NCI-H2171 treated with DMSO at 0.1 percent for 48 hours (cell line): ENCODE measurements at regions not wholly inside any gene's neighbourhood (a gene's known extent, or its start where the extent isn't known, plus 50 kb on each side); places are given as distances from the start of the nearest gene placed in this dataset.

Source experiments
- DNase-seq: peaks from one replicate; lab custom pipeline; 2025; lab: John Stamatoyannopoulos, UW

DNA sequence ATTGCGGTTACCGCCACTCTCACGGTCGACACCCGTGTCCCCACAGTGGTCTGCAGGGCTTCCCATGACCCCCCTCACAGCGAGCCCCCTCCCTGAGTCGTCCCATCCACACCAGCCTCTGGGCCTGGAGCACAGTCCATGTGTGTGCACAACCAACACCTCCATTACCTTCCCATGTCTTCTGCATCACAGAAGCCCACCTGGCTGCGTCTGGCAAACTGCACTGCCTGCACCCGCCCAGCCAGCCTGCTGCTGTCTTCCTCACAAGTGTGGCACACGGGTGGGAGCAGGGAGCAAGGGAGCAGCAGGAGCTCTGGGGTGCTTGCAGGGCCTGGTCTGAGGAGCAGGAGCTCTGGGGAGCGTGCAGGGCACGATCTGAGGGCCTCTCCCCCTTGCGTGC lies 415.3 kb upstream of the IRX4 start:
- DNase-seq: no peak

- DNase-seq: no peak
These were observed 412.8 kb upstream of the IRX4 start for GRCh38 chr5:2295476-2295875.

- no peak for DNase-seq
These were observed 411.2 kb upstream of the IRX4 start for GRCh38 chr5:2293906-2294305.

GRCh38 chr5:2291146-2291840 lies 408.6 kb upstream of the IRX4 start:
- DNase-seq: no peak

DNA sequence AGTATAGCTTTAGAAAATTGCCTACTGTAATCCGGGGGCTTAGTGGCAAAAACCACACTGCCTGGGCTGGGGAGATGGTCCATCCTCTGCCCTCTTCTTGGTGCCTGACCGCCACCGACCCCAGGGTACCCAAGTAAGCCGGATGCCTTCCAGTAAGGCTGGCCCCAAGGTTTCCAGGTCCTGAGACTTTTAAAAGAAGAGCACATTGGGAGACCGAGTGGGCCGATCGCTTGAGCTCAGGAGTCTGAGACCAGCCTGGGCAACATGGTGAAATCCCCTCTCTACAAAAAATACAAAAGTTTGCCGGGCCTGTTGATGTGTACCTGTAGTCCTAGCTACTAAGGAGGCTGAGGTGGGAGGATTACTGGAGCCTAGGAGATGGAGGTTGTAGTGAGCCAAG lies 406.7 kb upstream of the IRX4 start:
- DNase-seq: no peak

GRCh38 chr5:2288968-2289367 lies 406.2 kb upstream of the IRX4 start:
- no peak for DNase-seq

GRCh38 chr5:2288466-2288865 lies 405.7 kb upstream of the IRX4 start:
- DNase-seq: no peak

DNA sequence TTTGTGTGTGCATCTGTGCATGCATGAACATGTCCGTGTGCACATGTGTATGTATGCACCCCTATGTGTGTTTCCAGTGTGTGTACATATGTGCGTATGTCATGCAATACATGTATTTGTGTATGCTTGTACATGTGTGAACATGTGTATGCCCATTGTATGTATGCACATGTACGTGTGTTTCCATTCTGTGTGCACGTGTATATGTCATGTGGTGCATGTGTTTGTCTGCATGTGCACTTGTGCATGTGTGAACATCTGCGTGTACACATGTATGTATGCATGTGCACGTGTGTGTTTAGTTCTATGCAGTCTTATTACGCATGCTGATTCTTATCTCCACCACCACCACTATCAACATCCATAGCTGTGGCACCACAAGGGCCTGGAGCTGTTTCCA lies 403.5 kb upstream of the IRX4 start:
- DNase-seq: no peak

GRCh38 chr5:2284678-2285077 lies 402.0 kb upstream of the IRX4 start:
- DNase-seq: no peak

DNA sequence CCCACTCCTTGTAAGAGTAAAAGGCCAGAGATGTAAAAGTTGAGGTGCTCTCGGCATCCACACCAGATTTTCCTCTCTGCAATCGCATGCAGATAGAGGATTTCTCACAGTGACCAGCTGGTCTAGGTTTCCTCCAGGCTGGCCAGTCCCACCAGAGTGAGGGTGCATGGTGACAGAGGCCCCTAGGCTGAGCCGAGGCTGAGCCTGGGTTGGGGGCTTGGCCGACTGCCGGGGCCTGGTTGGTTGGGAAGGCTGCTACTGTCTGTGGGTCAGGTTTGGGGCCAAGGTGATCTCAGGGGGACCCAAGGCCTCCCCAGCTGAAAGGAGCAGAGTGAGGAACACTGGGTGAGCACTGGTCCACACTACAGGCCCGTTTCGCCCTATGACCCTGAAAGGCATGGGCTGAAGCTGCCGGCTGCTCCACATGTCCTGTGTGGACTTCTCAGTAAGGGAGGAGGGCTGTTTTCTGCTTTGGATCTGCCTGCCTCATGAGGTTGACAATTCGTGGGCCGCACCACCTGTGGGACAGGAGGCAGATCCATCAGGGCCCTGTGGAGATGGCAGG lies 400.8 kb upstream of the IRX4 start:
- DNase-seq: no peak

DNA sequence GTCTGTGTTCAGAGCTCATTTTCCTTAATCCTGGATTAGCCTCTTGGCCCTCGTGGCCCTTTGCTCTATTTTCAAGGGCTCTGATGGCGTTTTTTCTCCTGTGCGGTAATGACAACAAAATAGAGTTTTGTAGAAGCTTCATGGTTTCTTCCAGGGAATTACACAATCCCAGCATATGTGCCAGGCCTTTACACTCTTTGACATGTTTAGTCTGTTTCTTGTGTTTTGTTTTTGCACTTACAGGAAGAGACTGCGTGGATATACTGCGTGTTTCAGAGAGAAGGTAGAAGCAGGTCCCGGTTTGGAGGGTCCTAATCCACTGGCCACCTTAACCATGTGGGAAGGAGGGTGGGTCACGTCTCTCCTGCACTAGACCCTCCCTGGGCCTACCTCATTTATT lies 400.2 kb upstream of the IRX4 start:
- DNase-seq: no peak

DNA sequence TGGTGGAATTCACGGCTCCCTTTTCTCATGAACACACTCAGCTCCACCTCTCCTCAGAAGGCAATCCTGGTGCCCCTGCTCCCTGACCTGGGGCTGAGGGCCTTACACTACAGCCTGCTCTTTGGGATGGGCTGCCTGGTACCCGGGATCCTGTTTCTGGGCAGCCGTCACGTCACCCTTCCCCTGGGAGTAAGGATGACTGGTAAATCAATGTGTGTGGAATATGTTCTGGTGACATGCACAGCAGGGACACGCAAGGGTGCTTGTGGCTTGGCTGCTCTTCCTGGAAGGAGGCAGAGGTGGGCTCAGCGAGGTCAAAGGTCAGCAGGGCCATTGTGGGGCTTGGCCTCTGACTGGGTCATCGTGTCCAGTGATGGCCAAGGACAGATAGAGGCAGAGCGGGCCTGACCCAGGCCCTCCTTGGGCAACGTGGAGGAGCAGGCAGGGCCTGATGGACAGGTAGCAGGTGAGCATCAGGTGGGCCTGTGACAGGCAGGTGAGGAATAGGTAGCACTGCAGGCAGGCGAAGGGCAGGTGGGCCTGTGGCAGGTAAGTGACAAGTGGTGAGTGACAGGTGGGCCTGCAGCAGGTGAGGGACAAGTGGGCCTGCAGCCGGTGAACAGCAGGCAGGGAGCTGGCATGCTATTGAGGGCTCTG lies 399.4 kb upstream of the IRX4 start:
- peak; percentile 16 for DNase-seq

- no peak for DNase-seq
These were observed 398.7 kb upstream of the IRX4 start for GRCh38 chr5:2281446-2281845.

- no peak for DNase-seq
These were observed 397.6 kb upstream of the IRX4 start for GRCh38 chr5:2280318-2280717.

- DNase-seq: no peak
These were observed 396.2 kb upstream of the IRX4 start for GRCh38 chr5:2278825-2279456.

DNA sequence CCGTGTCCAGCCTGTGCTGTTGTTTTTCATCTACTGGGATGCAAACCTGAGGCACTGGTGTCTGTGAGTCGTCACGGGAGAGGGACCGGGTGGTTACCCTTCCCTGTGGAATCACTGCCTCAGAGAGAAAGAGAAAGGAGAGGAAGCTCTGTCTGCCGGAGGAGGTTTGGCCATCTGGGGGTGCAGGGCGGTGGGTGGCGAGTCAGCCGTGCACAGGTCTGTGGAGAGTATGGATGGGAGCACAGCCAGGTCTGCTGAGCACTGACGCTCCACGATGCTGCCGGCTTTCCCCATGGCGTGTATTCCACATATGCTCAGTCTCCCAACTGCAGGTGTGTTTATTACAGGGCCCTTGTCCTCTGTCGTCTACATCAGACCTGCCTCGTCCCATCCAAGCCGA lies 395.2 kb upstream of the IRX4 start:
- no peak for DNase-seq

DNA sequence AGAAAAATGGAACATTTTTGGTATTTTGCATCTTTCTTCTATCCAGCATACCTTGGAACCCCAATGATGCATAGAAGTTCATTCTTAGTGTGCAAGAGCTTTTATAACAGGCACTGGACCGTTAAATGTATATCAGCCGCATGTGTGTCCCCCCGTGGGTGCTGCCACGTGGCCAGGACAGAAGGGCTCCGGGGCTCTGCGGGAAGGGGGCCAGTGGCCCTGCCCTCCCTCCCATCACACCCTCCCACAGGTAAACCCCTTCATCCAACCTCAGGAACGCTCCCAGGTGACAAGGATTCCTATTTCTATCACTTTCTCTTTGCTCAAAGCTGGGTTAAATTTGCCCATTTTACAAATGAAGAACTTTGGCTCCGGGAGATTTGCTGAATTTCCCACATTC lies 393.4 kb upstream of the IRX4 start:
- no peak for DNase-seq

GRCh38 chr5:2272755-2273154 lies 390.0 kb upstream of the IRX4 start:
- no peak for DNase-seq

GRCh38 chr5:2272039-2272438 lies 389.3 kb upstream of the IRX4 start:
- DNase-seq: no peak

DNA sequence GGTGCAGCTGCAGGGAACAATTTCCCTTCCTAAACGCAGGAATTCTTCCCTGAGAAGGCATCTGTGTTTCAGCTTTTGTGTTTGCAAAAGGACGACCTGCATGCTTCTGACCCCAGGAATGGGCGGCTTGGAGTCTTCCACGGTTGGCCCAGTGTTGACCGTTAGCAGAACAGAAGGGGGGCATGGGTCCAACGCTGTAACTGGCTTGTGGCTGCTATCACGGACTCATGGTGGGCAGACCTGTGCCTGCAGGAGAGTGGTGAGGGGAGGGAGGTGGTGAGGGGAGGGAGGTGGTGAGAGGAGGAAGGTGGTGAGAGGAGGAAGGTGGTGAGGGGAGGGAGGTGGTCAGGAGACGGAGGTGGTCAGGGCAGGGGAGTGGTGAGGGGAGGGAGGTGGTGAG lies 388.6 kb upstream of the IRX4 start:
- DNase-seq: no peak

- no peak for DNase-seq
These were observed 387.7 kb upstream of the IRX4 start for GRCh38 chr5:2270467-2270866.

DNA sequence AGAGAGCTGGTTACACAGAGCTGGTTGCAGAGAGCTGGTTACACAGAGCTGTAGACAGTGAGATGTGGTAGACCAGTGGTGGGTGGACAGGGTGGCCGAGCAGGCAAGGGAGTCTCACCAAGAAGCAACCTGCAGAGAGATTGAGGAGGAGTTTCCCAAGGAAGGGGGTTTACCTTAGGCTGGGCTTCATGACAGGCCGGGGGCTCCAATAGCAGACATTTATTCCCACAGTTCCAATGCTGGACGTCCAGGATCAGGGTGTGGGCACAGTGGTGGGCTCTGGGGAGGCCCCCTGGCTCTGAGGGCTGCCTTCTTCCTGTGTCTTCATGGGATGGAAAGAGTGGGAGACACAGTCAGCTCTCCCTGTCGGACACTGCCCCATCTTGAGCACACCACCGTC lies 386.9 kb upstream of the IRX4 start:
- DNase-seq: no peak

DNA sequence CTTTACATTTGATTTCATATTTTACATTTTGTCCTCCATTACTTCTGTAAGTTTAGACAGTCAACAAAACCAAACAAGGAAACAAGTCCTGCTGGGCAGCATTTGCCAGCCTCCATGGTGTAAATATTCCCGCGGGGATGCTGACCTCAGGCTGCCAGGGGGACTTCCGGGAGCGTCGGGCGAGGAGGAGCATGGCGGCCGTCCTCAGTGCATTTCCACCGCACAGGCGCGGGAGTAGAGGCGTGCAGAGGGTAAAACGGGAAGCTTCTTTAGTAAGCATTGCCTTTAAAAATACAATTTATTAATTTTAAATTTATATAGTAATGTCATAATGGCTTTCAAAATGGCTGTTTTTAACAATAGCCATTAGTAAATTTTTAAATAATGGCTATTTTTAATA lies 385.3 kb upstream of the IRX4 start:
- no peak for DNase-seq
